Mesothelial cell of epicardium (in vitro differentiated cells): ENCODE measurements at regions not wholly inside any gene's neighbourhood (a gene's known extent, or its start where the extent isn't known, plus 50 kb on each side); places are given as distances from the start of the nearest gene placed in this dataset.

Experiments used
- DNase-seq, 2 experiments: peaks; one replicate each; pipeline ENCODE4 v3.0.0; 2021; ENCODE audit warnings: low spot score in 2 of 2; ENCODE audit not compliant: unreplicated experiment in 2 of 2
- H3K27ac Mint-ChIP-seq: 2 replicates; pipeline ENCODE4 v1.8.0; 2021; ENCODE audit warnings: mixed read lengths
- H3K27me3 Mint-ChIP-seq: 2 replicates; pipeline ENCODE4 v1.8.0; 2021; ENCODE audit warnings: low read depth, mixed read lengths
- H3K36me3 Mint-ChIP-seq: 2 replicates; pipeline ENCODE4 v1.8.0; 2021; ENCODE audit warnings: mixed read lengths
- H3K4me1 Mint-ChIP-seq: 2 replicates; pipeline ENCODE4 v1.8.0; 2021; ENCODE audit warnings: mixed read lengths
- H3K4me3 Mint-ChIP-seq: 2 replicates; pipeline ENCODE4 v1.8.0; 2021; ENCODE audit warnings: mild to moderate bottlenecking, moderate library complexity, mixed read lengths
- H3K9me3 Mint-ChIP-seq: 2 replicates; pipeline ENCODE4 v1.8.0; 2021; ENCODE audit warnings: mixed read lengths
- TF ChIP-seq, protein P1 (sequence below): fragments of 200-600 bp; sonication (generic); IDR thresholded peaks from one replicate; pipeline ENCODE4 v1.5.0; 2021; ENCODE audit warnings: antibody characterized with exemption; ENCODE audit not compliant: unreplicated experiment

- Mint-ChIP-seq H3K27ac (no peak overlapping the region), H3K9me3 (peaks cover 7% of the 10 kb centered on the region), H3K27me3 (no peaks in the 10 kb centered on the region), H3K4me3 (no peak overlapping the region), H3K4me1 (peaks cover 14% of the 10 kb centered on the region), H3K36me3 (no peaks in the 10 kb centered on the region)
- TF ChIP-seq, protein P1, sequence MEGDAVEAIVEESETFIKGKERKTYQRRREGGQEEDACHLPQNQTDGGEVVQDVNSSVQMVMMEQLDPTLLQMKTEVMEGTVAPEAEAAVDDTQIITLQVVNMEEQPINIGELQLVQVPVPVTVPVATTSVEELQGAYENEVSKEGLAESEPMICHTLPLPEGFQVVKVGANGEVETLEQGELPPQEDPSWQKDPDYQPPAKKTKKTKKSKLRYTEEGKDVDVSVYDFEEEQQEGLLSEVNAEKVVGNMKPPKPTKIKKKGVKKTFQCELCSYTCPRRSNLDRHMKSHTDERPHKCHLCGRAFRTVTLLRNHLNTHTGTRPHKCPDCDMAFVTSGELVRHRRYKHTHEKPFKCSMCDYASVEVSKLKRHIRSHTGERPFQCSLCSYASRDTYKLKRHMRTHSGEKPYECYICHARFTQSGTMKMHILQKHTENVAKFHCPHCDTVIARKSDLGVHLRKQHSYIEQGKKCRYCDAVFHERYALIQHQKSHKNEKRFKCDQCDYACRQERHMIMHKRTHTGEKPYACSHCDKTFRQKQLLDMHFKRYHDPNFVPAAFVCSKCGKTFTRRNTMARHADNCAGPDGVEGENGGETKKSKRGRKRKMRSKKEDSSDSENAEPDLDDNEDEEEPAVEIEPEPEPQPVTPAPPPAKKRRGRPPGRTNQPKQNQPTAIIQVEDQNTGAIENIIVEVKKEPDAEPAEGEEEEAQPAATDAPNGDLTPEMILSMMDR: no peak
- DNase-seq: no peak
Observed at GRCh38 chr2:83291083-83291482, 1168.0 kb downstream of the SUCLG1 start.

- H3K27ac Mint-ChIP-seq: peak overlapping the region; percentile 70
- TF ChIP-seq, protein P1: no peak
- no peak overlapping the region for H3K4me3 Mint-ChIP-seq
- no peak for DNase-seq
- peaks cover 27% of the 10 kb centered on the region for H3K4me1 Mint-ChIP-seq
- no peaks in the 10 kb centered on the region for H3K27me3 Mint-ChIP-seq
- H3K36me3 Mint-ChIP-seq: peaks cover 9% of the 10 kb centered on the region
- peaks cover 10% of the 10 kb centered on the region for H3K9me3 Mint-ChIP-seq
Observed at GRCh38 chr2:83282841-83283240, 1176.2 kb downstream of the SUCLG1 start.

DNA sequence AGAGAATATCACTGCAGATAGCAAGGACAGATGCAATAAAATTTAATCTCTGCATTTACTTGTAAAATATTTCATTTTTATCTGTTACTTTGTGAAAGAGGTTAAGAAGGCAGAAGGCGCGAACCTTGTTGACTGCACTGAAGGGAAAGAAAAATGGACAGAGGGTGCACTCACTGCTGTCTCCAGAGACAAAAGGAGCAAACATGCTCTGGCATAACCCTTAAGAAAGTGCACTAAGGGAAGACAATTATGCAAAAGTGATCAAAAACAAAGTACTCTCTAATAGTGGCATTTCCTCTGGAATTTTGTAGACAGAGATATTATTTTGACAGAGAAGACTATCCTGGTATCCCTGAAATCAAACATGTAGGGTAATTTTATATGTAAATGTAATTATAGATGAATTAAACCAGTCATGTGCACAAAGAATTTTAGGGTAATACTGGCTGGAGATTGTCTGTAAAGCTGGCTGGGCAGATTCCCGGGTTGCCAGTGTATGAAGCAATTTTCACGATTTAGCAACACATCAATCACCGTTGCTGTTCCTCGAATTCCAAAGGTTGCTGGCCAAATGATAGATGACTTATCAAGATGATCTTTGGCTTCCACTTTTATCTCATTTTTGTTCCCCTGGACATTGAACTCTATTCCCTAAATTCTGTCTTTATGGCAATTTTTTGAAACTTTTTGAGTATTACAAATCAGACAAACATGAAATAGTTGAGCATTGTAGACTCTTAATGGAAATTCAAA is 1176.9 kb downstream of the SUCLG1 start:
- peaks cover 21% of the 10 kb centered on the region for H3K4me1 Mint-ChIP-seq
- H3K36me3 Mint-ChIP-seq: peaks cover 9% of the 10 kb centered on the region
- no peak for DNase-seq
- TF ChIP-seq, protein P1: no peak
- H3K27ac Mint-ChIP-seq: peak overlapping the region; percentile 61
- no peaks in the 10 kb centered on the region for H3K27me3 Mint-ChIP-seq
- H3K9me3 Mint-ChIP-seq: peaks cover 10% of the 10 kb centered on the region
- H3K4me3 Mint-ChIP-seq: no peak overlapping the region

- H3K27ac Mint-ChIP-seq: no peak overlapping the region
- no peaks in the 10 kb centered on the region for H3K27me3 Mint-ChIP-seq
- H3K4me3 Mint-ChIP-seq: no peak overlapping the region
- peaks cover 10% of the 10 kb centered on the region for H3K9me3 Mint-ChIP-seq
- peaks cover 21% of the 10 kb centered on the region for H3K4me1 Mint-ChIP-seq
- no peak for DNase-seq
- H3K36me3 Mint-ChIP-seq: peaks cover 9% of the 10 kb centered on the region
- TF ChIP-seq, protein P1: no peak
Observed at GRCh38 chr2:83280391-83280790, 1178.7 kb downstream of the SUCLG1 start.

DNA sequence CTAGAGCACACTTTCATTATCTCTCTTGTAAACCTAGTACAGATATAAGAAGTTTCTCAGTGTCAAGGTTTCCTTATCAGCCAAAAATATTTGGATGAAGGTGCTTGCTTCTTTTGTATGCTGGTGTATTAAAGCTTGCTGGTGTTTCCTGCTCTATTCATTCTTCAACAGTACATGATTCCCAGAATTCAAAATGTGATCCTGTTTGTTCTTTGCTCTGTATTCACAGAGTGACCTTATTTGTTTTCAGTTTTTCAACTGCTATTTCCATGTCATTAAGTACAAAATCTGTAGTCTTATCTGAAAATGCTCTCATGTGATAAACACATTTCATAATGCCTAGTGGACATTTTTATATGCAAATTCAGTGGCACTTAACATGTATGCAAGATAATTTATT is 1185.8 kb downstream of the SUCLG1 start:
- Mint-ChIP-seq H3K4me1 (no peaks in the 10 kb centered on the region), H3K36me3 (no peaks in the 10 kb centered on the region), H3K27ac (no peak overlapping the region), H3K4me3 (no peak overlapping the region), H3K9me3 (no peaks in the 10 kb centered on the region), H3K27me3 (no peaks in the 10 kb centered on the region)
- TF ChIP-seq, protein P1: no peak
- no peak for DNase-seq
